OCI-LY1 (cell line): ENCODE measurements at regions not wholly inside any gene's neighbourhood (a gene's known extent, or its start where the extent isn't known, plus 50 kb on each side); places are given as distances from the start of the nearest gene placed in this dataset.

Experiments
- H2AFZ ChIP-seq: fragments of 200-600 bp; sonication (generic), shearing (Covaris generic); 2 replicates; pipeline ENCODE4 v1.6.0; 2014; ENCODE audit warnings: antibody characterized with exemption, mild to moderate bottlenecking, low read length
- H3F3A ChIP-seq: fragments of 200-600 bp; sonication (generic), shearing (Covaris generic); 2 replicates; pipeline ENCODE4 v1.6.0; 2014; ENCODE audit warnings: mild to moderate bottlenecking, antibody characterized with exemption, low read length, moderate library complexity; ENCODE audit not compliant: insufficient read depth
- H3K27ac ChIP-seq: fragments of 200-600 bp; sonication (generic); 2 replicates; pipeline ENCODE4 v1.5.1; 2014; ENCODE audit warnings: low read length, mixed run types, mild to moderate bottlenecking, low read depth; ENCODE audit not compliant: poor library complexity, severe bottlenecking
- H3K27me3 ChIP-seq: fragments of 200-600 bp; sonication (generic); 2 replicates; pipeline ENCODE4 v1.6.0; 2014; ENCODE audit warnings: antibody characterized with exemption, mild to moderate bottlenecking, low read length, moderate library complexity; ENCODE audit not compliant: insufficient read depth
- H3K36me3 ChIP-seq: fragments of 200-600 bp; sonication (generic); 2 replicates; pipeline ENCODE4 v1.6.1; 2014; ENCODE audit warnings: mild to moderate bottlenecking, antibody characterized with exemption, low read length, moderate library complexity, mixed read lengths; ENCODE audit not compliant: insufficient read depth
- H3K4me1 ChIP-seq: fragments of 200-600 bp; sonication (generic); 2 replicates; pipeline ENCODE4 v1.5.1; 2014; ENCODE audit warnings: mild to moderate bottlenecking, low read length, moderate library complexity; ENCODE audit not compliant: insufficient read depth, severe bottlenecking
- H3K4me2 ChIP-seq: fragments of 200-600 bp; sonication (generic), shearing (Covaris generic); 2 replicates; pipeline ENCODE4 v1.6.1; 2014; ENCODE audit warnings: low read length
- H3K4me3 ChIP-seq: fragments of 200-600 bp; sonication (generic); 2 replicates; pipeline ENCODE4 v1.5.1; 2014; ENCODE audit warnings: low read length, low read depth, mild to moderate bottlenecking, mixed read lengths; ENCODE audit not compliant: poor library complexity, severe bottlenecking
- H3K79me2 ChIP-seq: fragments of 200-600 bp; shearing (Covaris generic); 2 replicates; pipeline ENCODE4 v1.6.1; 2016; ENCODE audit warnings: mixed run types, low read length, mixed read lengths; ENCODE audit not compliant: insufficient read depth
- H3K9ac ChIP-seq: fragments of 200-600 bp; sonication (generic), shearing (Covaris generic); 2 replicates; pipeline ENCODE4 v1.6.1; 2014; ENCODE audit warnings: mild to moderate bottlenecking, low read length, mixed read lengths
- H3K9me2 ChIP-seq: fragments of 200-600 bp; sonication (generic), shearing (Covaris generic); 2 replicates; pipeline ENCODE4 v1.6.1; 2014; ENCODE audit warnings: low read depth, mild to moderate bottlenecking, low read length, mixed read lengths
- H3K9me3 ChIP-seq: fragments of 200-600 bp; shearing (Covaris generic); 2 replicates; pipeline ENCODE4 v1.6.1; 2014; ENCODE audit warnings: low read length, mixed read lengths
- H4K20me1 ChIP-seq: fragments of 200-600 bp; sonication (generic), shearing (Covaris generic); 2 replicates; pipeline ENCODE4 v1.6.0; 2016; ENCODE audit warnings: mild to moderate bottlenecking, low read length; ENCODE audit not compliant: insufficient read depth
- CTCF ChIP-seq: fragments of 200-600 bp; sonication (generic), shearing (Covaris generic); IDR thresholded peaks from 2 replicates; pipeline ENCODE4 v1.5.1; 2017; ENCODE audit warnings: mild to moderate bottlenecking, antibody characterized with exemption, low read length, moderate library complexity, mixed read lengths
- EZH2 ChIP-seq: fragments of 200-600 bp; sonication (generic), shearing (Covaris generic); IDR thresholded peaks from 2 replicates; pipeline ENCODE4 v1.8.0; 2017; ENCODE audit warnings: borderline replicate concordance, mixed run types, mild to moderate bottlenecking, antibody characterized with exemption, low read length, moderate library complexity, mixed read lengths

- Histone ChIP-seq H3K79me2 (no peaks in the 10 kb centered on the region), H3K9me3 (no peaks in the 10 kb centered on the region)
Measured at GRCh38 chr11:87812571-87813365, 362.5 kb downstream of the RAB38 start.

GRCh38 chr11:87810486-87810885 is 364.8 kb downstream of the RAB38 start:
- H3K79me2 ChIP-seq = no peaks in the 10 kb centered on the region
- TF ChIP-seq CTCF = no peak
- TF ChIP-seq EZH2 = no peak
- H3K27me3 ChIP-seq = no peaks in the 10 kb centered on the region
- H3K9ac ChIP-seq = no peak overlapping the region
- no peak overlapping the region for H3K4me2 ChIP-seq
- no peaks in the 10 kb centered on the region for H3F3A ChIP-seq
- H3K4me3 ChIP-seq = no peak overlapping the region
- H3K27ac ChIP-seq = no peak overlapping the region
- H2AFZ ChIP-seq = no peak overlapping the region
- no peaks in the 10 kb centered on the region for H4K20me1 ChIP-seq
- no peaks in the 10 kb centered on the region for H3K9me2 ChIP-seq
- no peaks in the 10 kb centered on the region for H3K4me1 ChIP-seq
- no peaks in the 10 kb centered on the region for H3K9me3 ChIP-seq
- no peaks in the 10 kb centered on the region for H3K36me3 ChIP-seq

More at GRCh38 chr11:87812571-87813365, 362.5 kb downstream of the RAB38 start:
- Histone ChIP-seq H3K27me3 (no peaks in the 10 kb centered on the region), H3K4me1 (no peaks in the 10 kb centered on the region), H3K4me2 (no peak overlapping the region), H3K9ac (no peak overlapping the region), H3K9me2 (no peaks in the 10 kb centered on the region), H4K20me1 (no peaks in the 10 kb centered on the region), H3K36me3 (no peaks in the 10 kb centered on the region), H3K4me3 (no peak overlapping the region), H3F3A (no peaks in the 10 kb centered on the region), H3K27ac (no peak overlapping the region), H2AFZ (no peak overlapping the region)
- TF ChIP-seq CTCF (no peak), EZH2 (no peak)

GRCh38 chr11:87809256-87809655 is 366.0 kb downstream of the RAB38 start:
- Histone ChIP-seq H3F3A (no peaks in the 10 kb centered on the region), H3K9me3 (no peaks in the 10 kb centered on the region), H3K4me2 (no peak overlapping the region), H3K4me1 (no peaks in the 10 kb centered on the region), H3K9ac (no peak overlapping the region), H3K4me3 (no peak overlapping the region), H2AFZ (no peak overlapping the region), H4K20me1 (no peaks in the 10 kb centered on the region), H3K79me2 (no peaks in the 10 kb centered on the region), H3K27me3 (no peaks in the 10 kb centered on the region), H3K27ac (no peak overlapping the region), H3K36me3 (no peaks in the 10 kb centered on the region), H3K9me2 (no peaks in the 10 kb centered on the region)
- TF ChIP-seq EZH2 (no peak), CTCF (no peak)
